Adrenal gland (tissue), 9 donors: ENCODE measurements at regions not wholly inside any gene's neighbourhood (a gene's known extent, or its start where the extent isn't known, plus 50 kb on each side); places are given as distances from the start of the nearest gene placed in this dataset.

Experiments used
- DNase-seq, 7 donors: peaks; one replicate each; pipeline ENCODE4 v3.0.0-alpha.2; 2019 to 2020
- H3K27ac ChIP-seq, 5 donors: fragments of 200-600 bp; sonication (generic) in 4 of 5; 1 replicate in 3 of 5; 2 replicates in 2 of 5; pipeline versions ENCODE4 v1.5.1 to v1.8.0; 2016 to 2020; ENCODE audit warnings: mild to moderate bottlenecking in 1 of 5
- H3K27me3 ChIP-seq: fragments of 200-600 bp; 2 replicates; pipeline ENCODE4 v1.8.0; 2021
- H3K36me3 ChIP-seq, 2 donors: fragments of 200-600 bp; replicated peaks in 1 of 2; 1 replicate in 1 of 2; 2 replicates in 1 of 2; pipeline versions ENCODE4 v1.5.1 to v1.8.0; 2018 to 2022
- H3K4me1 ChIP-seq, 2 donors: fragments of 200-600 bp; replicated peaks in 1 of 2; 1 replicate in 1 of 2; 2 replicates in 1 of 2; pipeline versions ENCODE4 v1.5.1 to v1.8.0; 2018 to 2021
- H3K4me3 ChIP-seq, 4 donors: fragments of 200-600 bp; sonication (generic) in 3 of 4; one replicate each; pipeline ENCODE4 v1.5.1; 2016 to 2018
- H3K9me3 ChIP-seq, 3 donors: fragments of 200-600 bp; sonication (generic) in 1 of 3; replicated peaks in 1 of 3; 1 replicate in 2 of 3; 2 replicates in 1 of 3; pipeline versions ENCODE4 v1.5.1 to v1.8.0; 2016 to 2021
- POLR2A ChIP-seq, 2 donors: fragments of 450-650 bp; IDR thresholded peaks; one replicate each; pipeline ENCODE4 v1.6.1; 2017; ENCODE audit warnings: antibody characterized with exemption in 2 of 2, mild to moderate bottlenecking in 2 of 2, moderate library complexity in 1 of 2
- WGBS, 4 donors: extraction: QIAGEN DNeasy Blood & Tissue Kit in 2 of 4; methylation state at CpG; one replicate each; pipeline versions ENCODE4 v1.1.5 to v1.1.7; 2013 to 2017; 5-methylcytosine and 5-hydroxymethylcytosine counted together
- intact Hi-C, 2 donors: fragments of 100-400 bp; cut with DNase I; formaldehyde crosslinking; loops; one replicate each; pipeline versions ENCODE4 v1.14.1 to v1.15.0; 2022 to 2023
- TF ChIP-seq, protein P1 (sequence below), 6 experiments: fragments of 450-650 bp in 4 of 6; fragments of 200-600 bp in 2 of 6; sonication (generic) in 1 of 6; IDR thresholded peaks; 1 replicate in 5 of 6; 2 replicates in 1 of 6; pipeline versions ENCODE4 v1.5.1 to v1.8.0; 2016 to 2021; ENCODE audit warnings: antibody characterized with exemption in 6 of 6, mild to moderate bottlenecking in 2 of 6, moderate library complexity in 1 of 6
- donor health status: healthy with polysubstance abuse.
- donor health status: Bipolar disorder and iron deficiency.
- donor health status: DM: yes; HTN: yes; CAD: no.
- donor health status: DM: no; HTN: no; CAD: no.
- donor health status: DM: no; HTN: no; CAD: no.

DNA sequence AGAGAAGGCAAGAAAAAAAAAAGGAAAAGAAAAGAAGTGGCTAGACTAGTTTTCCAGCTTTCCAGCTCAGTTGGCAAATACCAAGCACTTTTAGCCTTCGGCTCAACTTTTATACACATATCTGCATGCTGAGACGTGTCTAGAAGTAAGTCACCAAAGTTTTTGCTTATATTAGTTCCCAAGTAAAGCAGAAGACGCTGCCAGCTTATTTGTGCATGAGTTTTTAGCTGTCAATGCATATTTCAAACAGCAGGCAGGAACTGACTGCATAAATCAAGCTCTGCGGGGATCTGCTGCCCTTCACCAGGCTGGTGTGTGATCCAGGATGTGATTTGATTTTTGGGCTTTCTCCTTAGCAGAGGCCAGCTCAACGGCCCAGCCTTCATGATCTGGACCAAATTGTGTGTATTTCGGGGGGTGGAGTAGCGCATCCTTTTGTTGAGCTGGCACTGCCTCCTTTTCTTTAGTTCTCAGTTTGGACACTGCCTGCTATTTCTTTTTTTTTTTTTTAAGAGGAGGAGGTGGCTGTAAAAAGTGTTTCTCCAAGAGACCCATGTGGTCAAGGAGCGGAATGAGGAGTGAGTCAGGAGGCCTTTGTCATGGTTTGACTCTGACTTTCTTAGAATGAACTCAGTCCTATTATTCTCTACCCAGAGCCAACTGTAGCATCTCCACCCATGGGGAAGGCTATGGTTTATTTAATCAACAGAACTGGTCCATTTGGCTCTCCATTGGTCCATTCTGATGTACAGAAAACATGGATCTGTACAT lies 162.6 kb upstream of the XYLT1 start:
- Histone ChIP-seq H3K4me1 (no peaks in the 10 kb centered on the region), H3K4me3 (no peak overlapping the region), H3K36me3 (no peaks in the 10 kb centered on the region), H3K27ac (no peak overlapping the region), H3K9me3 (no peaks in the 10 kb centered on the region), H3K27me3 (no peaks in the 10 kb centered on the region)
- intact Hi-C loops = no loop called here
- TF ChIP-seq, protein P1, sequence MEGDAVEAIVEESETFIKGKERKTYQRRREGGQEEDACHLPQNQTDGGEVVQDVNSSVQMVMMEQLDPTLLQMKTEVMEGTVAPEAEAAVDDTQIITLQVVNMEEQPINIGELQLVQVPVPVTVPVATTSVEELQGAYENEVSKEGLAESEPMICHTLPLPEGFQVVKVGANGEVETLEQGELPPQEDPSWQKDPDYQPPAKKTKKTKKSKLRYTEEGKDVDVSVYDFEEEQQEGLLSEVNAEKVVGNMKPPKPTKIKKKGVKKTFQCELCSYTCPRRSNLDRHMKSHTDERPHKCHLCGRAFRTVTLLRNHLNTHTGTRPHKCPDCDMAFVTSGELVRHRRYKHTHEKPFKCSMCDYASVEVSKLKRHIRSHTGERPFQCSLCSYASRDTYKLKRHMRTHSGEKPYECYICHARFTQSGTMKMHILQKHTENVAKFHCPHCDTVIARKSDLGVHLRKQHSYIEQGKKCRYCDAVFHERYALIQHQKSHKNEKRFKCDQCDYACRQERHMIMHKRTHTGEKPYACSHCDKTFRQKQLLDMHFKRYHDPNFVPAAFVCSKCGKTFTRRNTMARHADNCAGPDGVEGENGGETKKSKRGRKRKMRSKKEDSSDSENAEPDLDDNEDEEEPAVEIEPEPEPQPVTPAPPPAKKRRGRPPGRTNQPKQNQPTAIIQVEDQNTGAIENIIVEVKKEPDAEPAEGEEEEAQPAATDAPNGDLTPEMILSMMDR (IDR thresholded peaks at IDR 0.05) = no peak
- TF ChIP-seq POLR2A (IDR thresholded peaks at IDR 0.05) = no peak
- 47 to 54% (median 51%) methylated on average over 8 of the region's 8 CpGs for WGBS, 4 donors
- no peak for DNase-seq

DNA sequence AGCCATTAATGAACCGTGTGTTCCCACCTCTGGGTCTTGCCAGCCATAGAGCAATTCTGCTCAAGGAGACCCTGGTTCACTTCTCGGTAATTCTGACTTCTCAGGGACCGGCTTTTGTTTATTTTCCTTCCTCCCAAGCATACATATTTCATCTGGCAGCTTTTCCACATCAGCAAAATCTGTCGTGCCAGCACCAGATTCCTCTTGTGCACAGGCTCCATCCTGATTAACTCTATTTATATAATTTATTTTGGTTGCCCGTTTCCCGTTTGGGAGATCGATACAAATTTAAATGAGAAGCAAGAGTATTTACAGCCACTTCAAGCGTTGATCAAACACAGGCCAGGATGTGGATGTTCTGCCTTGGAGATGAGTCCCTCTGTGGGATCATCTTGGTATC lies 161.9 kb upstream of the XYLT1 start:
- no peaks in the 10 kb centered on the region for H3K36me3 ChIP-seq
- no peaks in the 10 kb centered on the region for H3K4me1 ChIP-seq
- H3K27me3 ChIP-seq = no peaks in the 10 kb centered on the region
- intact Hi-C loops = no loop called here
- TF ChIP-seq, protein P1 (IDR thresholded peaks at IDR 0.05) = no peak
- TF ChIP-seq POLR2A (IDR thresholded peaks at IDR 0.05) = no peak
- H3K27ac ChIP-seq = no peak overlapping the region
- H3K9me3 ChIP-seq = no peaks in the 10 kb centered on the region
- 52 to 62% (median 54%) methylated on average over 8 of the region's 8 CpGs for WGBS, 4 donors
- H3K4me3 ChIP-seq = no peak overlapping the region
- no peak for DNase-seq

GRCh38 chr16:17629936-17630335 lies 159.2 kb upstream of the XYLT1 start:
- Histone ChIP-seq H3K4me3 (no peak overlapping the region), H3K4me1 (no peaks in the 10 kb centered on the region), H3K27me3 (no peaks in the 10 kb centered on the region), H3K27ac (no peak overlapping the region), H3K36me3 (no peaks in the 10 kb centered on the region), H3K9me3 (no peaks in the 10 kb centered on the region)
- whole genome bisulfite sequencing, 4 donors = 72 to 79% (median 76%) methylated on average over 5 of the region's 5 CpGs
- intact Hi-C loops = no loop called here
- no peak for DNase-seq
- TF ChIP-seq, protein P1 (IDR thresholded peaks at IDR 0.05) = no peak
- no peak for TF ChIP-seq POLR2A (IDR thresholded peaks at IDR 0.05)

DNA sequence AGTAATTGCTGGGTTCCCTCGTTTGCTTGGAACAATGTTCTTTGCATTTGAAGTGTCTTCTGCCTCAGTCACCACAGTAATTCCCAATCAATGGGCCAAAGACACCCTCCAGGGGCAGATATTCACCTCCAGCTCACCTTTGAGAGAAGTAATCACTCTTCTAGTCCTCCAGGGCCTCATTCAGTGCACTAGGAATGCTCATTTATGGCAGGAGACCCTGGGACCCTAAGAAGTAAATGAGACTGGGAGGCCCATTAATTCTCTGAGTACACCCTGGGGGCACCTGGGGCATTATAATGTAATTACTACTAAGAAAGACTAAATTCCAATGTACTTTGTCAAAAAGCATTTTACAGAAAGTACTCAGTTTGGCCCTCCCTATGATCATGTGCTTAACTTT lies 158.2 kb upstream of the XYLT1 start:
- H3K27ac ChIP-seq = no peak overlapping the region
- no peak for DNase-seq
- WGBS, 4 donors = 28 to 46% (median 38%) methylated on average over 1 of the region's 1 CpG

More for the DNA sequence above, 158.2 kb upstream of the XYLT1 start:
- H3K9me3 ChIP-seq = no peaks in the 10 kb centered on the region
- no peaks in the 10 kb centered on the region for H3K4me1 ChIP-seq
- no peak for TF ChIP-seq POLR2A (IDR thresholded peaks at IDR 0.05)
- TF ChIP-seq, protein P1 (IDR thresholded peaks at IDR 0.05) = no peak
- no peaks in the 10 kb centered on the region for H3K36me3 ChIP-seq
- H3K27me3 ChIP-seq = no peaks in the 10 kb centered on the region
- H3K4me3 ChIP-seq = no peak overlapping the region
- intact Hi-C loops = no loop called here
